HG03060 (cell line): ENCODE measurements at regions not wholly inside any gene's neighbourhood (a gene's known extent, or its start where the extent isn't known, plus 50 kb on each side); places are given as distances from the start of the nearest gene placed in this dataset.

Source experiments
- ATAC-seq: cut with Tn5 transposase; IDR thresholded peaks from one replicate; pipeline ENCODE4 v1.9.1; 2021; ENCODE audit warnings: low read depth, moderate number of reproducible peaks; ENCODE audit not compliant: unreplicated experiment

- no peak for ATAC-seq
These were observed 49.7 kb upstream of the CITED2 start for GRCh38 chr6:139423971-139424667.
